Endothelial cell of umbilical vein (primary cell): ENCODE measurements at regions not wholly inside any gene's neighbourhood (a gene's known extent, or its start where the extent isn't known, plus 50 kb on each side); places are given as distances from the start of the nearest gene placed in this dataset.

Experiments used
- BruUV-seq: library from RNA; stranded (reverse); fragments of 400-500 nt; replicated peaks from 2 replicates; lab custom pipeline; 2021; lab: Mats Ljungman, UMichigan
- CTCF ChIA-PET: fragments of 300-600, 350-600 bp; sonication (Branson Sonifier 250); formaldehyde crosslinking; loops from one replicate; lab custom pipeline; 2021; ENCODE audit warnings: antibody characterized with exemption, inconsistent platforms; lab: Charles Lee
- POLR2A ChIA-PET: fragments of 300-600, 350-600 bp; sonication (Branson Sonifier 250); formaldehyde crosslinking; loops from one replicate; lab custom pipeline; 2021; ENCODE audit warnings: antibody characterized with exemption, inconsistent platforms; lab: Charles Lee
- DNase-seq: peaks from one replicate; pipeline ENCODE4 v3.0.0-alpha.2; 2011; ENCODE audit warnings: low read depth, low spot score
- FAIRE-seq: peaks from 2 replicates; lab custom pipeline; 2011; peaks lifted over from hg19 to GRCh38; lab: Jason Lieb, UNC
- H2AFZ ChIP-seq: 2 replicates; pipeline ENCODE4 v1.6.0; 2012; ENCODE audit warnings: low read depth, low read length, control low read depth, inconsistent platforms
- H3K27ac ChIP-seq: 2 replicates; pipeline ENCODE4 v1.5.1; 2011; ENCODE audit warnings: low read depth, mild to moderate bottlenecking, control low read depth, low read length, moderate library complexity; ENCODE audit not compliant: insufficient read depth
- H3K27me3 ChIP-seq, 2 experiments: 2 replicates each; pipeline versions ENCODE4 v1.6.0 to v1.6.1; 2011; ENCODE audit warnings: low read length in 2 of 2, mixed read lengths in 1 of 2; ENCODE audit not compliant: control insufficient read depth in 2 of 2, insufficient read depth in 2 of 2
- H3K36me3 ChIP-seq, 2 experiments: 2 replicates in 1 of 2; 3 replicates in 1 of 2; pipeline ENCODE4 v1.5.1; 2011; ENCODE audit warnings: low read length in 2 of 2, mild to moderate bottlenecking in 1 of 2, moderate library complexity in 1 of 2; ENCODE audit not compliant: control insufficient read depth in 2 of 2, insufficient read depth in 2 of 2; ENCODE audit errors: extremely low read depth in 1 of 2
- H3K4me1 ChIP-seq: 3 replicates; pipeline ENCODE4 v1.5.1; 2011; ENCODE audit warnings: mild to moderate bottlenecking, low read length; ENCODE audit not compliant: control insufficient read depth, insufficient read depth; ENCODE audit errors: extremely low read depth
- H3K4me2 ChIP-seq: 2 replicates; pipeline ENCODE4 v1.6.1; 2011; ENCODE audit warnings: low read length, control low read depth, mixed read lengths; ENCODE audit not compliant: insufficient read depth
- H3K4me3 ChIP-seq, 3 experiments: fragments of 200-600 bp in 1 of 3; sonication (generic), shearing (Covaris generic) in 1 of 3; replicated peaks in 1 of 3; 2 replicates each; pipeline ENCODE4 v1.5.1; 2011 to 2016; ENCODE audit warnings: control low read depth in 3 of 3, low read length in 3 of 3, mild to moderate bottlenecking in 2 of 3, inconsistent platforms in 1 of 3, low read depth in 1 of 3, moderate library complexity in 1 of 3; ENCODE audit not compliant: insufficient read depth in 1 of 3
- H3K79me2 ChIP-seq: 2 replicates; pipeline ENCODE4 v1.6.0; 2012; ENCODE audit warnings: low read length, inconsistent platforms; ENCODE audit not compliant: control insufficient read depth, insufficient read depth
- H3K9ac ChIP-seq: replicated peaks from 2 replicates; pipeline ENCODE3; 2011; ENCODE audit warnings: low read length, control low read depth; ENCODE audit not compliant: insufficient read depth; ENCODE audit errors: extremely low read depth
- H3K9me1 ChIP-seq: replicated peaks from 3 replicates; pipeline ENCODE4 v1.6.0; 2011; ENCODE audit warnings: mild to moderate bottlenecking, low read length; ENCODE audit not compliant: control insufficient read depth, insufficient read depth; ENCODE audit errors: extremely low read depth
- H3K9me3 ChIP-seq: replicated peaks from 2 replicates; pipeline ENCODE4 v1.5.1; 2012; ENCODE audit warnings: low read length, inconsistent platforms; ENCODE audit not compliant: control insufficient read depth, insufficient read depth
- H4K20me1 ChIP-seq: replicated peaks from 2 replicates; pipeline ENCODE3; 2011; ENCODE audit warnings: mild to moderate bottlenecking, low read length; ENCODE audit not compliant: control insufficient read depth, insufficient read depth; ENCODE audit errors: extremely low read depth
- EZH2 ChIP-seq: IDR thresholded peaks from 2 replicates; pipeline ENCODE4 v1.6.1; 2012; ENCODE audit warnings: borderline replicate concordance, low read depth, mild to moderate bottlenecking, moderate library complexity, low read length, inconsistent platforms; ENCODE audit not compliant: severe bottlenecking
- FOS ChIP-seq: IDR thresholded peaks from 2 replicates; pipeline ENCODE4 v1.6.1; 2011; ENCODE audit warnings: mild to moderate bottlenecking, low read length, moderate library complexity, borderline replicate concordance; ENCODE audit not compliant: insufficient read depth
- GATA2 ChIP-seq: IDR thresholded peaks from 2 replicates; pipeline ENCODE4 v1.7.0; 2011; ENCODE audit warnings: low read depth, mild to moderate bottlenecking, moderate library complexity, mixed read lengths, low read length; ENCODE audit not compliant: insufficient read length, insufficient read depth
- JUN ChIP-seq: IDR thresholded peaks from 2 replicates; pipeline ENCODE4 v1.6.1; 2011; ENCODE audit warnings: borderline replicate concordance, low read depth; ENCODE audit not compliant: insufficient read length, insufficient read depth
- MAX ChIP-seq: IDR thresholded peaks from 2 replicates; pipeline ENCODE4 v1.6.1; 2011; ENCODE audit not compliant: insufficient read depth, insufficient read length
- MYC ChIP-seq: IDR thresholded peaks from one replicate; pipeline ENCODE4 v1.6.1; 2011; ENCODE audit warnings: mild to moderate bottlenecking, low read depth, low read length
- POLR2A ChIP-seq: IDR thresholded peaks from 2 replicates; pipeline ENCODE4 v1.6.1; 2012; ENCODE audit warnings: low read depth, mild to moderate bottlenecking, control low read depth, low read length
- POLR2AphosphoS5 ChIP-seq: IDR thresholded peaks from 2 replicates; pipeline ENCODE4 v1.6.1; 2012; ENCODE audit warnings: low read depth, mild to moderate bottlenecking, control low read depth, low read length, moderate library complexity; ENCODE audit not compliant: insufficient read depth
- dilution Hi-C: fragments of 300-500 bp; cut with MboI; formaldehyde crosslinking; loops from one replicate; pipeline ENCODE4 v1.15.0; 2019; ENCODE audit warnings: low sequenced_read_pairs; ENCODE audit not compliant: extremely low pct_ligation_motif_present
- intact Hi-C: fragments of 100-400 bp; cut with micrococcal nuclease; formaldehyde crosslinking; loops from one replicate; pipeline ENCODE4 v1.10.0; 2022
- TF ChIP-seq, protein P1 (sequence below), 2 donors: IDR thresholded peaks; 1 replicate in 1 of 2; 2 replicates in 1 of 2; pipeline ENCODE4 v1.5.1; 2011; ENCODE audit warnings: low read length in 2 of 2, mild to moderate bottlenecking in 2 of 2, moderate library complexity in 2 of 2, control low read depth in 1 of 2, inconsistent platforms in 1 of 2, low read depth in 1 of 2; ENCODE audit not compliant: insufficient read depth in 1 of 2; ENCODE audit errors: extremely low read depth in 1 of 2

DNA sequence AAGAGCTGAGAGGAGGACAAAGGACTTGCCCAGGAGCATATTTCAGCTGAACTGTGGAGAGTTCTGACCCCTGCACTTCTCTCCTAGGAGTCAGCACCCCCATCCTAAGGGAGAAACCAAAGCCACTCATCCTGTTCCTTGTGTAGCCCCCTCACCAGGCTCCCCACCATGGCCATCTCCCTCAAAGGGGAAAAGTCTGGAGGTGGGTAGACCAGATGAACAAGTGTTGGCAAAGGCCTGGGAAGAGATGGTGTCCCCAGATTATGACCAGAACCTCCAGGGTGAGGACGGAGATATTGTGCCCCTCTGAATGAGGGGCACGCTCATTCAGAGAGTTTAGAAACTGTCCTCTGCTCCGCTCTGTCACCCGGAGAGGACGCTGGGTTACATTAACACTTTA, 880.0 kb downstream of the BRD1 start:
- BruUV-seq = no TSS peak
- Histone ChIP-seq H4K20me1 (no peaks in the 10 kb centered on the region), H2AFZ (no peak overlapping the region), H3K27me3 (no peaks in the 10 kb centered on the region), H3K36me3 (no peaks in the 10 kb centered on the region), H3K79me2 (no peaks in the 10 kb centered on the region), H3K9me1 (no peaks in the 10 kb centered on the region), H3K9me3 (peaks cover 17% of the 10 kb centered on the region), H3K4me3 (no peak overlapping the region), H3K27ac (no peak overlapping the region), H3K9ac (no peak overlapping the region), H3K4me2 (no peak overlapping the region), H3K4me1 (no peaks in the 10 kb centered on the region)
- ChIA-PET CTCF (no interaction called here), POLR2A (no interaction called here)
- no peak for DNase-seq
- FAIRE-seq = no peak
- dilution Hi-C loops (no loop called here), intact Hi-C loops (no loop called here)
- no peak for TF ChIP-seq POLR2AphosphoS5

GRCh38 chr22:48945621-48946458, 881.8 kb downstream of the BRD1 start:
- intact Hi-C loops = no loop called here
- ChIA-PET CTCF (no interaction called here), POLR2A (no interaction called here)

More at GRCh38 chr22:48945621-48946458, 881.8 kb downstream of the BRD1 start:
- TF ChIP-seq EZH2 (no peak), POLR2A (no peak), JUN (no peak), MYC (no peak), GATA2 (no peak), FOS (no peak), MAX (no peak), POLR2AphosphoS5 (no peak)
- TF ChIP-seq, protein P1, sequence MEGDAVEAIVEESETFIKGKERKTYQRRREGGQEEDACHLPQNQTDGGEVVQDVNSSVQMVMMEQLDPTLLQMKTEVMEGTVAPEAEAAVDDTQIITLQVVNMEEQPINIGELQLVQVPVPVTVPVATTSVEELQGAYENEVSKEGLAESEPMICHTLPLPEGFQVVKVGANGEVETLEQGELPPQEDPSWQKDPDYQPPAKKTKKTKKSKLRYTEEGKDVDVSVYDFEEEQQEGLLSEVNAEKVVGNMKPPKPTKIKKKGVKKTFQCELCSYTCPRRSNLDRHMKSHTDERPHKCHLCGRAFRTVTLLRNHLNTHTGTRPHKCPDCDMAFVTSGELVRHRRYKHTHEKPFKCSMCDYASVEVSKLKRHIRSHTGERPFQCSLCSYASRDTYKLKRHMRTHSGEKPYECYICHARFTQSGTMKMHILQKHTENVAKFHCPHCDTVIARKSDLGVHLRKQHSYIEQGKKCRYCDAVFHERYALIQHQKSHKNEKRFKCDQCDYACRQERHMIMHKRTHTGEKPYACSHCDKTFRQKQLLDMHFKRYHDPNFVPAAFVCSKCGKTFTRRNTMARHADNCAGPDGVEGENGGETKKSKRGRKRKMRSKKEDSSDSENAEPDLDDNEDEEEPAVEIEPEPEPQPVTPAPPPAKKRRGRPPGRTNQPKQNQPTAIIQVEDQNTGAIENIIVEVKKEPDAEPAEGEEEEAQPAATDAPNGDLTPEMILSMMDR (IDR thresholded peaks at IDR 0.05; ENCODE audit: extremely low read depth in 1 of 2, insufficient read depth in 1 of 2, low read depth in 1 of 2, low read length in 2 of 2) = no peak
- no peaks in the 10 kb centered on the region for H4K20me1 ChIP-seq
- no peak overlapping the region for H2AFZ ChIP-seq
- no peaks in the 10 kb centered on the region for H3K79me2 ChIP-seq
- no peaks in the 10 kb centered on the region for H3K27me3 ChIP-seq
- H3K9me1 ChIP-seq = no peaks in the 10 kb centered on the region
- DNase-seq (no peak), FAIRE-seq (no peak)
- H3K4me1 ChIP-seq = no peaks in the 10 kb centered on the region
- dilution Hi-C loops = no loop called here
- H3K4me3 ChIP-seq = no peak overlapping the region
- H3K36me3 ChIP-seq = no peaks in the 10 kb centered on the region
- H3K9me3 ChIP-seq = peaks cover 16% of the 10 kb centered on the region
- no peak overlapping the region for H3K4me2 ChIP-seq
- no TSS peak for BruUV-seq
- no peak overlapping the region for H3K27ac ChIP-seq
- no peak overlapping the region for H3K9ac ChIP-seq
